ENCODE measurements at regions not wholly inside any gene's neighbourhood (a gene's known extent, or its start where the extent isn't known, plus 50 kb on each side); places are given as distances from the start of the nearest gene placed in this dataset.

- TF ChIP-seq CTCF (IDR thresholded peaks at IDR 0.05) (no peak), POLR2AphosphoS5 (IDR thresholded peaks at IDR 0.05; ENCODE audit: low read depth, low read length) (no peak), REST (IDR thresholded peaks at IDR 0.05; ENCODE audit: insufficient read depth in 1 of 2, low read depth in 2 of 2, low read length in 1 of 2) (no peak), SIN3A (IDR thresholded peaks at IDR 0.05; ENCODE audit: borderline replicate concordance, insufficient read depth, low read depth, low read length) (no peak), TCF7L2 (IDR thresholded peaks at IDR 0.05; ENCODE audit: low read depth, low read length) (no peak)
These were observed 1061.5 kb downstream of the TDRD15 start for GRCh38 chr2:22185251-22185650.

Data from Panc1 (cell line).